Activated CD4-positive, alpha-beta T cell treated with anti-CD3 and anti-CD28 coated beads for 4 hours (primary cell): ENCODE measurements at regions not wholly inside any gene's neighbourhood (a gene's known extent, or its start where the extent isn't known, plus 50 kb on each side); places are given as distances from the start of the nearest gene placed in this dataset.
"Not testable (repeated sequence)": the region's sequence is repeated elsewhere in the genome, so short reads cannot be mapped to it uniquely, and the experiment has no call there.

Source experiments
- DNase-seq, 2 donors: peaks; one replicate each; pipeline ENCODE4 v3.0.0-alpha.2; 2020

- no peak for DNase-seq
These were observed 215.6 kb downstream of the LIG4 start for GRCh38 chr13:107999751-108000150.

- no peak for DNase-seq
These were observed 221.2 kb downstream of the LIG4 start for GRCh38 chr13:107994137-107994536.

GRCh38 chr13:107993239-107993949, 221.9 kb downstream of the LIG4 start:
- DNase-seq = no peak

- DNase-seq = no peak
These were observed 222.8 kb downstream of the LIG4 start for GRCh38 chr13:107992542-107992941.

- DNase-seq = no peak
These were observed 238.2 kb downstream of the LIG4 start for GRCh38 chr13:107977071-107977574.

- DNase-seq = no peak
These were observed 238.7 kb downstream of the LIG4 start for GRCh38 chr13:107976628-107977027.

GRCh38 chr13:107974409-107974808, 240.9 kb downstream of the LIG4 start:
- no peak for DNase-seq

- DNase-seq = no peak
These were observed 245.8 kb downstream of the LIG4 start for GRCh38 chr13:107969546-107969945.

- no peak for DNase-seq
These were observed 246.9 kb downstream of the LIG4 start for GRCh38 chr13:107968470-107968869.

- no peak for DNase-seq
These were observed 250.9 kb downstream of the LIG4 start for GRCh38 chr13:107964395-107964794.

- DNase-seq = no peak
These were observed 253.3 kb downstream of the LIG4 start for GRCh38 chr13:107961849-107962608.

- DNase-seq = no peak
These were observed 255.0 kb downstream of the LIG4 start for GRCh38 chr13:107960301-107960700.

- DNase-seq = no peak
These were observed 258.4 kb downstream of the LIG4 start for GRCh38 chr13:107956889-107957288.

GRCh38 chr13:107942030-107942617, 273.2 kb downstream of the LIG4 start:
- DNase-seq = no peak

GRCh38 chr13:107941345-107942029, 273.8 kb downstream of the LIG4 start:
- DNase-seq = no peak

- no peak for DNase-seq
These were observed 277.5 kb downstream of the LIG4 start for GRCh38 chr13:107937848-107938247.

GRCh38 chr13:107931056-107931455, 284.3 kb downstream of the LIG4 start:
- DNase-seq = no peak

GRCh38 chr13:107928762-107929161, 286.6 kb downstream of the LIG4 start:
- no peak for DNase-seq

- no peak for DNase-seq
These were observed 287.8 kb downstream of the LIG4 start for GRCh38 chr13:107927557-107927956.

GRCh38 chr13:107926515-107926914, 288.8 kb downstream of the LIG4 start:
- DNase-seq = not testable (repeated sequence)

- not testable (repeated sequence) for DNase-seq
These were observed 298.4 kb downstream of the LIG4 start for GRCh38 chr13:107916902-107917301.

GRCh38 chr13:107912745-107913144, 302.6 kb downstream of the LIG4 start:
- DNase-seq = no peak
